Fibroblast of lung (primary cell): ENCODE measurements at regions not wholly inside any gene's neighbourhood (a gene's known extent, or its start where the extent isn't known, plus 50 kb on each side); places are given as distances from the start of the nearest gene placed in this dataset.

Experiments used
- DNase-seq, 2 donors: peaks; one replicate each; pipeline versions ENCODE4 v3.0.0 to v3.0.0-alpha.2; 2010; ENCODE audit warnings: low read depth in 2 of 2
- H2AFZ ChIP-seq: 2 replicates; pipeline ENCODE4 v1.5.1; 2012; ENCODE audit warnings: low read length, control low read depth, inconsistent platforms
- H3K27ac ChIP-seq: 2 replicates; pipeline ENCODE4 v1.5.1; 2011; ENCODE audit warnings: low read length, control low read depth; ENCODE audit not compliant: insufficient read depth
- H3K27me3 ChIP-seq: 2 replicates; pipeline ENCODE4 v1.5.1; 2011; ENCODE audit warnings: mild to moderate bottlenecking, low read length; ENCODE audit not compliant: control insufficient read depth, insufficient read depth
- H3K36me3 ChIP-seq: 2 replicates; pipeline ENCODE4 v1.5.1; 2011; ENCODE audit warnings: low read length; ENCODE audit not compliant: control insufficient read depth, insufficient read depth
- H3K4me1 ChIP-seq: 2 replicates; pipeline ENCODE4 v1.5.1; 2011; ENCODE audit warnings: low read length; ENCODE audit not compliant: control insufficient read depth, insufficient read depth; ENCODE audit errors: extremely low read depth
- H3K4me2 ChIP-seq: 2 replicates; pipeline ENCODE4 v1.5.1; 2011; ENCODE audit warnings: low read length, control low read depth; ENCODE audit not compliant: insufficient read depth; ENCODE audit errors: extremely low read depth
- H3K4me3 ChIP-seq, 4 experiments: fragments of 200-600 bp in 1 of 4; sonication (generic) in 1 of 4; replicated peaks in 1 of 4; 2 replicates each; pipeline ENCODE4 v1.5.1; 2011 to 2016; ENCODE audit warnings: low read length in 4 of 4, low read depth in 3 of 4, mild to moderate bottlenecking in 3 of 4, control low read depth in 2 of 4, inconsistent platforms in 1 of 4, mixed read lengths in 1 of 4; ENCODE audit not compliant: insufficient read depth in 1 of 4; ENCODE audit errors: control extremely low read depth in 1 of 4
- H3K79me2 ChIP-seq: 2 replicates; pipeline ENCODE4 v1.5.1; 2012; ENCODE audit warnings: mild to moderate bottlenecking, low read length, inconsistent platforms; ENCODE audit not compliant: control insufficient read depth, insufficient read depth
- H3K9ac ChIP-seq: 2 replicates; pipeline ENCODE4 v1.5.1; 2011; ENCODE audit warnings: mild to moderate bottlenecking, low read length, control low read depth; ENCODE audit not compliant: insufficient read depth
- H3K9me3 ChIP-seq: 2 replicates; pipeline ENCODE4 v1.5.1; 2012; ENCODE audit warnings: low read depth, low read length; ENCODE audit not compliant: control insufficient read depth, insufficient read depth
- H4K20me1 ChIP-seq: 2 replicates; pipeline ENCODE4 v1.5.1; 2011; ENCODE audit warnings: low read length; ENCODE audit not compliant: control insufficient read depth, insufficient read depth; ENCODE audit errors: extremely low read depth
- EZH2 ChIP-seq: IDR thresholded peaks from 2 replicates; pipeline ENCODE4 v1.5.1; 2012; ENCODE audit warnings: low read length, control low read depth, mild to moderate bottlenecking; ENCODE audit errors: missing control alignments
- TF ChIP-seq, protein P1 (sequence below), 2 donors: IDR thresholded peaks in 1 of 2; conservative IDR thresholded peaks in 1 of 2; 1 replicate in 1 of 2; 2 replicates in 1 of 2; pipeline ENCODE4 v1.5.1; 2011 to 2012; ENCODE audit warnings: low read length in 2 of 2, control low read depth in 1 of 2, inconsistent platforms in 1 of 2, low read depth in 1 of 2, mild to moderate bottlenecking in 1 of 2

DNA sequence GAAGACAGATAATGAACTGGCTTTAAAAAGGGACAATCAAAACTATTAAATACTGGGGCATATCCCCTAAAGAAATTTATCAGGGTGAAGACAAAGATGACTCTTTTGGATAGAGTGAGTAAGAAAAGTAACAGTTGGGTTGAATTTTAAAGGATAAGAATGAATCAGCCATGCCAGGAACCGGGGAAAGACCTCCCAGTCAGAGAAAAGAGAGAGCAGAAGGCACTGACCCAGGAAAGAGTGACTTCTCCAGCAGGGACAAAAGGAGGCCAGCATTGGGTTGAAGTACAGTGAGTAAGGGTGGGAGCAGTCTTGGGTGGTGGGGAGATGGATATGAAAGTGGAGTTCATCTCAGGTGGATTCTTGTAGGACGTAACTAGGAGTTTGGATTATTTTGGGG is 516.9 kb upstream of the JAG1 start:
- no peak for DNase-seq
- no peak for TF ChIP-seq EZH2
- TF ChIP-seq, protein P1, sequence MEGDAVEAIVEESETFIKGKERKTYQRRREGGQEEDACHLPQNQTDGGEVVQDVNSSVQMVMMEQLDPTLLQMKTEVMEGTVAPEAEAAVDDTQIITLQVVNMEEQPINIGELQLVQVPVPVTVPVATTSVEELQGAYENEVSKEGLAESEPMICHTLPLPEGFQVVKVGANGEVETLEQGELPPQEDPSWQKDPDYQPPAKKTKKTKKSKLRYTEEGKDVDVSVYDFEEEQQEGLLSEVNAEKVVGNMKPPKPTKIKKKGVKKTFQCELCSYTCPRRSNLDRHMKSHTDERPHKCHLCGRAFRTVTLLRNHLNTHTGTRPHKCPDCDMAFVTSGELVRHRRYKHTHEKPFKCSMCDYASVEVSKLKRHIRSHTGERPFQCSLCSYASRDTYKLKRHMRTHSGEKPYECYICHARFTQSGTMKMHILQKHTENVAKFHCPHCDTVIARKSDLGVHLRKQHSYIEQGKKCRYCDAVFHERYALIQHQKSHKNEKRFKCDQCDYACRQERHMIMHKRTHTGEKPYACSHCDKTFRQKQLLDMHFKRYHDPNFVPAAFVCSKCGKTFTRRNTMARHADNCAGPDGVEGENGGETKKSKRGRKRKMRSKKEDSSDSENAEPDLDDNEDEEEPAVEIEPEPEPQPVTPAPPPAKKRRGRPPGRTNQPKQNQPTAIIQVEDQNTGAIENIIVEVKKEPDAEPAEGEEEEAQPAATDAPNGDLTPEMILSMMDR (conservative IDR thresholded peaks at IDR 0.05 in 1 of 2, IDR thresholded peaks at IDR 0.05 in 1 of 2; ENCODE audit: low read depth in 1 of 2, low read length in 2 of 2), result no peak
- no peak overlapping the region for H3K4me2 ChIP-seq
- no peaks in the 10 kb centered on the region for H4K20me1 ChIP-seq
- no peak overlapping the region for H3K9ac ChIP-seq
- H3K79me2 ChIP-seq, result no peaks in the 10 kb centered on the region
- no peaks in the 10 kb centered on the region for H3K4me1 ChIP-seq
- no peak overlapping the region for H3K4me3 ChIP-seq
- no peak overlapping the region for H2AFZ ChIP-seq
- no peak overlapping the region for H3K27ac ChIP-seq
- H3K9me3 ChIP-seq, result no peaks in the 10 kb centered on the region
- no peaks in the 10 kb centered on the region for H3K36me3 ChIP-seq
- H3K27me3 ChIP-seq, result no peaks in the 10 kb centered on the region

DNA sequence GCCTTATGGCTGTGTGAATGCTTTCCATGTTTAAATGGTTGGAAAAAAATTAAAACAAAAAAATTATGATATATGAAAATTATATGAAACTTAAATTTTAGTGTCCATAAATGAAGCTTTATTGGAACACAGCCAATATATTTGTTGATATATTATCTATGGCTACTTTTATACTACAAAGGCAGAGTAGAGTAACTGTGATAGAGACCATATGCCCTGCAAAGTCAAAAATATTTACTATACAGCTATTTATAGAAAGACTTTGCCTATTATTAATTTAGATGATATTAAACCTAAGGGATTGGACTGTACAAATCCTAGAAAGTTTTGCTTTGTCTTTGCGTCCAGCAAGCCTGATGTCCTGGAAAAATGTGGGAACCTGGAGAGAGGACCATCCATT is 518.3 kb upstream of the JAG1 start:
- Histone ChIP-seq H3K4me2 (no peak overlapping the region), H2AFZ (no peak overlapping the region), H3K36me3 (no peaks in the 10 kb centered on the region), H3K4me3 (no peak overlapping the region), H3K4me1 (no peaks in the 10 kb centered on the region), H3K9ac (no peak overlapping the region), H3K27me3 (no peaks in the 10 kb centered on the region), H3K9me3 (no peaks in the 10 kb centered on the region), H3K79me2 (no peaks in the 10 kb centered on the region), H4K20me1 (no peaks in the 10 kb centered on the region), H3K27ac (no peak overlapping the region)
- no peak for TF ChIP-seq EZH2
- TF ChIP-seq, protein P1 (conservative IDR thresholded peaks at IDR 0.05 in 1 of 2, IDR thresholded peaks at IDR 0.05 in 1 of 2; ENCODE audit: low read depth in 1 of 2, low read length in 2 of 2), result no peak
- DNase-seq, result no peak

DNA sequence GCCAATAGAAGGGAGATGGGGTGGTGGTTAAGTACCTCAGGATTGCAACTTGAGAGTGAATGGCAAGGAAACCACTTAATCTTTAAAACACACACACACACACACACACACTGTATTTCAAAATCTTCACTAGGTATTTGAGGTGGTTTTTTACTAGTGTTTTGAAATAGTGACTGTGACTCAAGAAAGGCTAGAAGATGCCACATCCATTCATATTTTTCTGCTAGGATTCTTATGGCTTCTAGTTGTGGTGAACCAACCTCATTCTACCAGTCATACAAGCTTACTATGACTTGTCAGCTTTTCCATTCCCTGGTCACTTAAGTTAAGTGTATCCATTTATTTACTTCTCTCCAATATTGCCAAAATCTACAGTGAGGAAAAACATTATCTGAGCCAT is 519.4 kb upstream of the JAG1 start:
- Histone ChIP-seq H3K9ac (no peak overlapping the region), H3K27ac (no peak overlapping the region)
- peak in 1 of 2 donors; percentile 46 for DNase-seq

More for the DNA sequence above, 519.4 kb upstream of the JAG1 start:
- Histone ChIP-seq H3K4me1 (no peaks in the 10 kb centered on the region), H3K4me3 (no peak overlapping the region), H3K9me3 (no peaks in the 10 kb centered on the region), H3K36me3 (no peaks in the 10 kb centered on the region), H3K27me3 (no peaks in the 10 kb centered on the region), H4K20me1 (no peaks in the 10 kb centered on the region), H2AFZ (no peak overlapping the region), H3K79me2 (no peaks in the 10 kb centered on the region), H3K4me2 (no peak overlapping the region)
- TF ChIP-seq, protein P1 (conservative IDR thresholded peaks at IDR 0.05 in 1 of 2, IDR thresholded peaks at IDR 0.05 in 1 of 2; ENCODE audit: low read depth in 1 of 2, low read length in 2 of 2), result no peak
- TF ChIP-seq EZH2, result no peak
